ENCODE measurements at regions not wholly inside any gene's neighbourhood (a gene's known extent, or its start where the extent isn't known, plus 50 kb on each side); places are given as distances from the start of the nearest gene placed in this dataset.
A peak's percentile ranks its signal among the peaks of the same experiment; 100 is the strongest.

DNA sequence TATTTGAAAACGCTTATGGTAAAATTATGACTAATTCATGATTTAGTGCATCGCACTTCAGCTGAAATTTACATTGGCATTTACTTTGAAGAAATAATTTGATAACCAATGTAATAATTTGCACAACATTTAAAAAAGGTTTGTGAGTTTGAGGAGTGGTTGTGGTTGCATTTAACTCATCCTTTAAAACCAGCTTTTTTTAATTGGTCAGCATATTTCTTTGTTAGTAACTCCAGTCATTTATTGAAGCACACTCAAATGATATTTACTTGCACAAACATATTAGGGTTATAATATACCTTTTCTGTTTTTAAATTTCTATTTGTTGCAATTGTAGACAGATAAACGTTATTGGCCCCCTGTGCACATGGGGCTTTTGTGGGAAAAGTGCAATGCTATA is 78.1 kb upstream of the AHI1 start:
- Histone ChIP-seq H3K4me2 (ENCODE audit: low read depth, low read length, poor library complexity, severe bottlenecking) (no peak overlapping the region), H3K9me3 (ENCODE audit: insufficient read depth, low read length) (no peaks in the 10 kb centered on the region), H3K9me2 (replicated peaks; ENCODE audit: insufficient read depth, low read length) (no peaks in the 10 kb centered on the region), H4K20me1 (ENCODE audit: low read depth, low read length) (no peaks in the 10 kb centered on the region), H3K36me3 (ENCODE audit: low read length) (no peaks in the 10 kb centered on the region), H3K4me3 (ENCODE audit: insufficient read depth, low read length, poor library complexity, severe bottlenecking) (no peak overlapping the region), H3K27ac (ENCODE audit: low read depth, low read length) (no peak overlapping the region), H3K27me3 (ENCODE audit: low read length) (no peaks in the 10 kb centered on the region), H3F3A (ENCODE audit: insufficient read depth) (0 out of 2 replicates have a peak, but pooled peaks cover 3% of the 10 kb centered on the region), H2AFZ (ENCODE audit: low read depth, low read length, severe bottlenecking) (peak overlapping the region; percentile 40), H3K9ac (ENCODE audit: low read length) (no peak overlapping the region), H3K79me2 (ENCODE audit: insufficient read depth, low read length) (no peaks in the 10 kb centered on the region)
- no peak for TF ChIP-seq EZH2phosphoT487 (conservative IDR thresholded peaks at IDR 0.05; ENCODE audit: low read length)
- TF ChIP-seq, protein P1, sequence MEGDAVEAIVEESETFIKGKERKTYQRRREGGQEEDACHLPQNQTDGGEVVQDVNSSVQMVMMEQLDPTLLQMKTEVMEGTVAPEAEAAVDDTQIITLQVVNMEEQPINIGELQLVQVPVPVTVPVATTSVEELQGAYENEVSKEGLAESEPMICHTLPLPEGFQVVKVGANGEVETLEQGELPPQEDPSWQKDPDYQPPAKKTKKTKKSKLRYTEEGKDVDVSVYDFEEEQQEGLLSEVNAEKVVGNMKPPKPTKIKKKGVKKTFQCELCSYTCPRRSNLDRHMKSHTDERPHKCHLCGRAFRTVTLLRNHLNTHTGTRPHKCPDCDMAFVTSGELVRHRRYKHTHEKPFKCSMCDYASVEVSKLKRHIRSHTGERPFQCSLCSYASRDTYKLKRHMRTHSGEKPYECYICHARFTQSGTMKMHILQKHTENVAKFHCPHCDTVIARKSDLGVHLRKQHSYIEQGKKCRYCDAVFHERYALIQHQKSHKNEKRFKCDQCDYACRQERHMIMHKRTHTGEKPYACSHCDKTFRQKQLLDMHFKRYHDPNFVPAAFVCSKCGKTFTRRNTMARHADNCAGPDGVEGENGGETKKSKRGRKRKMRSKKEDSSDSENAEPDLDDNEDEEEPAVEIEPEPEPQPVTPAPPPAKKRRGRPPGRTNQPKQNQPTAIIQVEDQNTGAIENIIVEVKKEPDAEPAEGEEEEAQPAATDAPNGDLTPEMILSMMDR (IDR thresholded peaks at IDR 0.05; ENCODE audit: insufficient read depth, low read length, poor library complexity, severe bottlenecking): no peak

DNA sequence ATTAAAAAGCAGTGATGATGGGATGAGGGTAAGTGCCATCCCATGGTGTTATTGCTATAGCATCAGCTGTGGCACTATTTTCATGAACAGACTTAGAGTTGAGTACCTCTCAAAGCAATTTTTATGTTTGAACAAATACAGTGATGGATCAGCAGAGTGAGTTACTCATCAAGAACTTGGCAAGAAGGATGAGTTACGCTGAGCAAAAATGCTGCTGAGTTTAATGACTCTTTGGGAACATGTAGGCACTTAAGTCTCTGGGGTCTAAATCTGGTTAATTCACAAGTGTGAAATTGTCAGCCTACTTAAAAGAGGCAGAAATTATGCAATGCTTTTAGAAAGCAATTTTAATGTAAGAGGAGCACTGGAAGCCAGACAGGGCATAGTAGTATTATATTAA is 78.5 kb upstream of the AHI1 start:
- Histone ChIP-seq H3K9ac (ENCODE audit: low read length) (no peak overlapping the region), H3K79me2 (ENCODE audit: insufficient read depth, low read length) (no peaks in the 10 kb centered on the region)

DNA sequence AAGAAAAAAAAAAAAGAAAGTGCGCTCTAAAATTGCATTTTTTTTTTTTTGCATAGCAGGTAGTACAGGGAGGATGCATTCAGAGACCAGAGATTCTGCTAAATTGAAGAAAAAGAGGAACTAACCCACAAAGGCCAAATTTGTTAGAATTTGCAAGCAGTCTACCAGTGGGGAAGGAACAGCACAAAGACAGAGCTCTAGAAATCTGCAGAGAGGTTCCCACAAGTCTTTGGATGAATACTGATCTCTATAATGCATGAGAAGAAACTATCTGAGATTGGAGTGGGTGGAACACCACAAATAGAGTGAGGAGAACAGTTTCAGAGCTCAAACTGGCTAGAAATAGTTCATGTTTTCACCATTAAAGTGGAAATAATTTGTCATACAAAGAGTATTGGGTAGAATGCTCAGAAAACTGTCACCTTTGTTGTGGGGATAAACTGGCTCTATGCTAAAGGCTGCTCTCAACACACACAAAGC is 79.6 kb upstream of the AHI1 start:
- peak overlapping the region; percentile 10; the same call in 1 of the 2 replicates for H3K9ac ChIP-seq (ENCODE audit: low read length)
- no peaks in the 10 kb centered on the region for H3K79me2 ChIP-seq (ENCODE audit: insufficient read depth, low read length)
- no peaks in the 10 kb centered on the region for H4K20me1 ChIP-seq (ENCODE audit: low read depth, low read length)
- 0 out of 2 replicates have a peak, but pooled peaks cover 3% of the 10 kb centered on the region for H3F3A ChIP-seq (ENCODE audit: insufficient read depth)
- H3K36me3 ChIP-seq (ENCODE audit: low read length): no peaks in the 10 kb centered on the region
- no peaks in the 10 kb centered on the region for H3K27me3 ChIP-seq (ENCODE audit: low read length)
- TF ChIP-seq, protein P1 (IDR thresholded peaks at IDR 0.05; ENCODE audit: insufficient read depth, low read length, poor library complexity, severe bottlenecking): no peak
- no peak for TF ChIP-seq EZH2phosphoT487 (conservative IDR thresholded peaks at IDR 0.05; ENCODE audit: low read length)
- H3K4me2 ChIP-seq (ENCODE audit: low read depth, low read length, poor library complexity, severe bottlenecking): peak overlapping the region; percentile 44
- H3K9me2 ChIP-seq (replicated peaks; ENCODE audit: insufficient read depth, low read length): no peaks in the 10 kb centered on the region
- H3K27ac ChIP-seq (ENCODE audit: low read depth, low read length): peak overlapping the region; percentile 67
- H3K4me3 ChIP-seq (ENCODE audit: insufficient read depth, low read length, poor library complexity, severe bottlenecking): no peak overlapping the region
- peak overlapping the region; percentile 72 for H2AFZ ChIP-seq (ENCODE audit: low read depth, low read length, severe bottlenecking)
- no peaks in the 10 kb centered on the region for H3K9me3 ChIP-seq (ENCODE audit: insufficient read depth, low read length)

More for the DNA sequence above, 78.5 kb upstream of the AHI1 start:
- 0 out of 2 replicates have a peak, but pooled peaks cover 3% of the 10 kb centered on the region for H3F3A ChIP-seq (ENCODE audit: insufficient read depth)
- no peaks in the 10 kb centered on the region for H3K36me3 ChIP-seq (ENCODE audit: low read length)
- no peak overlapping the region for H3K4me2 ChIP-seq (ENCODE audit: low read depth, low read length, poor library complexity, severe bottlenecking)
- no peaks in the 10 kb centered on the region for H4K20me1 ChIP-seq (ENCODE audit: low read depth, low read length)
- H3K4me3 ChIP-seq (ENCODE audit: insufficient read depth, low read length, poor library complexity, severe bottlenecking): no peak overlapping the region
- no peaks in the 10 kb centered on the region for H3K9me3 ChIP-seq (ENCODE audit: insufficient read depth, low read length)
- H3K27me3 ChIP-seq (ENCODE audit: low read length): no peaks in the 10 kb centered on the region
- no peak overlapping the region for H3K27ac ChIP-seq (ENCODE audit: low read depth, low read length)
- TF ChIP-seq, protein P1 (IDR thresholded peaks at IDR 0.05; ENCODE audit: insufficient read depth, low read length, poor library complexity, severe bottlenecking): no peak
- no peak for TF ChIP-seq EZH2phosphoT487 (conservative IDR thresholded peaks at IDR 0.05; ENCODE audit: low read length)
- no peaks in the 10 kb centered on the region for H3K9me2 ChIP-seq (replicated peaks; ENCODE audit: insufficient read depth, low read length)
- H2AFZ ChIP-seq (ENCODE audit: low read depth, low read length, severe bottlenecking): peak overlapping the region; percentile 40

Measured in SU-DHL-6 (cell line).